NCI-H2227 treated with DMSO at 0.1 percent for 48 hours (cell line): ENCODE measurements at regions not wholly inside any gene's neighbourhood (a gene's known extent, or its start where the extent isn't known, plus 50 kb on each side); places are given as distances from the start of the nearest gene placed in this dataset.

Source experiments
- DNase-seq: peaks from one replicate; lab custom pipeline; 2025; lab: John Stamatoyannopoulos, UW

GRCh38 chr9:89768650-89769071, 163.8 kb downstream of the GADD45G start:
- DNase-seq = no peak

DNA sequence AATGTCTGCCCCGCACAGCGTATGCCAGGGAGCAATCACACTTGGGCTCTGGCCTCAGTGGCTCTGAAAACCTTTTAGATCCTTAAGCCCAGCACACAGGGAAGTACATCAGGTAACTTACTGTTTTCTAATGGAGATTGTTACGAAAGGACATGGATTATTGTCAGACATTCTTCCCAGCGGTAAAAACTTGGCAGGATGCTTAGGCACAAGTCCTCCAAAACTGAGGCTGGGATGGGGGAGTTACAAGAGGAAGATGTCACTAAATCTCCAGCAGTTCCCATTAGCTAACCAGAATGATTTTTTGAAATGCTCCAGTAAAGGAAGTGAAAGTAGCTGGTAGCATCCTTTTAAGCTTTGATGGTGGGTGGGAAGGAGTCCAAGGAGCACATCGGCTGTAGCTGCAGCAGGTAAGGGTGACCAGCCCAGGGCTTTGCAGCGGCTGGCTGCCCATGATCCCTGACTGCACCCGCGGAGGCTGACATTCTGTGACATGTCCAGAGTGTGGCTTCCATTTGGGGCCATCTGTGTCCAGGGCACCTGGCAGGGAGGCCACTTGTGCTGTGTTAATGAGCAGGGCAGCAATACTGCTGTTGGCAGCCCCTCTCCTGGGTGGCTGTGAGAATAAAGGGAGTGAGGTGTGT, 165.8 kb downstream of the GADD45G start:
- no peak for DNase-seq

DNA sequence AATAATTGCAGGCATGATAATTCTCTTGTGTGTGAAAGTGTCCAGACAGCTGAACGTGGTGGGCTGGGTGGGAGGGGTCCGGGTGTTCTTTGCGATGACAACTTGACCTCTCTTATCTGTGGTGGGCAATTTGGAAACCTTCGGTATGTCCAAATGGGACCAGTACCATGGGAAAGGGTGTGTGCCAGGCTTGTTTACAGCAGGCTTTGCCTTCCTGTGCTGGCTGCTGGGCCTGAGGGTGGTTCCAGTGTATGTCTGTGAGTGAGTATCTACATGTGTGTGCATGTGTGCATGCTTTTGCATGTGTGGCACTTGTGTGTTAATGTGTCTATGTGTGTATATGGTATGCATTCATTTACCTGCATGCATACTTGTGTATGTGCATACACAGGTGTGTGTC, 166.4 kb downstream of the GADD45G start:
- no peak for DNase-seq

DNA sequence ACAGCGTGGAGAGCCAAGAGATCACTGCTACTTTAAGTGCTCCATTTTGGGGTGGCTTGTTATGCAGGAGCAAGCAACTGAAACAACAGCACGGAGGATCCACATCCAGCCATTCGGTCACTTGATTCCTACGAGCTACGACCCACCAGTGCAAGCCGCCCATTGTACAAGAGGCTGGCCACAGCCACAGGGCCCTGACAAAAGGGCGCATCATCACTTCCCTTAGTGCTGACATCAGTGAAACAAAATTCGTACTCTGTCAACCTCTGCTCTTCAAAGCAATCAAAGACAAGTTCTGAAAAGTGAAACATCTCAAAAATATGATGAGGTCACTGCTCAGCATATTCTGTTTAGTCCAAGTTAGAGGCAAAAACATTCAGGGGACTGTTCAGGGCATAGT, 168.4 kb downstream of the GADD45G start:
- no peak for DNase-seq

GRCh38 chr9:89774858-89775370, 170.1 kb downstream of the GADD45G start:
- DNase-seq = no peak

DNA sequence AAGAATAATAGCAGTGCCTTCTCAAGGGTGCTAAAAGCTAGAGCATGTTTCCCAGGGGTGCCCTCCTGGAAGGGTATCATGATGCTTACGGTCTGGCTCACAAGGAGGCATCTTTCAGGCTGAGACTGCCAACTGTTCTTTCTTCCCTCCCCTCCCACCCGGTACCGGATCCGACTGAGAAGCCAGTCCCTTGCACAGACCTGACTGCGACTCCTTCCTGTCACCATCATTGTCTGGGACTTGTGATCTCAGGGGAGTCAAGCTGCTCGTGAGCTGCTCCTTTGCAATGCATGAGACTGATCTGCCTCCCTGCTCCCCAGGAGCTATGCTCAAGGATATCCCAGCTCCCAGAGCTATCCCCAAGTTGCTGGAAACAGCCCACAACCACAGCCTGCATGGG, 170.8 kb downstream of the GADD45G start:
- DNase-seq = no peak

GRCh38 chr9:89776795-89777525, 172.1 kb downstream of the GADD45G start:
- no peak for DNase-seq

GRCh38 chr9:89777544-89777943, 172.7 kb downstream of the GADD45G start:
- no peak for DNase-seq

GRCh38 chr9:89778100-89779090, 173.6 kb downstream of the GADD45G start:
- DNase-seq = no peak

DNA sequence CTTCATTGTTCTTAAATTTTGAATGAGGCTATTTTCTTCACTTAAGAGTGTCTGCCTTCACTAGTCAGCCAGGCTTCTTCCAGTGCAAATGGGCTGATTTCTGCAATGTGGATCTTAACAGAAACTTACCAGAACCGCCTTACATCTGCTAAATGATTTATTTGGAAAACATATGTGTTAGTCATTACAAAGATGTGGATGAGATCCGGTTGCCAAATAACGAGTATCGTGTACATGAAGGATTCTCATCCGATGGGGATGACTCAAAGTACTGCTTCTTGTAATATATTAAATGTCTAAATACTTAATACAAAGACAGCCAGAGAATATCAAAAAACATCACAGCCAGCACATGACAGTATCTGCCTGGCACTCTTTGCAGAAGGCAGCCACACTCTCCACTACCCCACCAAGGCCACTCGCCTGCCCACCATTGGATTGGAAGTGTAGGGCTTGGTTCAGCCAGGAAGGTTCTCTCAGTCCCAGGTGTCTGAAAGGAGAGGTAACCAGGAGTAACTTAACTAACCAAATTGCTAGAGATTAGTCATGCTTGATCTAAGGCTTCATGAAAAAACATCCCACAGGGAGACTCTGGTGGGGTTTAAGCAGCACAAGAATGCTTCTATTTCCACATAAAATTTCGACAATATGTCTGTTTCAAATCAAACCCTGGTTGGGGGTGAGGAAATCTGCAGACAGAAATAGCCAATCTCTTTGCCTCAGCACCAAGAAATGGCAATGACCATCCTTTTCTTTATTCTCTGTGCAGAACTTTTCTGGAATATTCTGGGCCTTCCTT, 174.8 kb downstream of the GADD45G start:
- DNase-seq = no peak

- DNase-seq = no peak
These were observed 176.1 kb downstream of the GADD45G start for GRCh38 chr9:89780959-89781358.

DNA sequence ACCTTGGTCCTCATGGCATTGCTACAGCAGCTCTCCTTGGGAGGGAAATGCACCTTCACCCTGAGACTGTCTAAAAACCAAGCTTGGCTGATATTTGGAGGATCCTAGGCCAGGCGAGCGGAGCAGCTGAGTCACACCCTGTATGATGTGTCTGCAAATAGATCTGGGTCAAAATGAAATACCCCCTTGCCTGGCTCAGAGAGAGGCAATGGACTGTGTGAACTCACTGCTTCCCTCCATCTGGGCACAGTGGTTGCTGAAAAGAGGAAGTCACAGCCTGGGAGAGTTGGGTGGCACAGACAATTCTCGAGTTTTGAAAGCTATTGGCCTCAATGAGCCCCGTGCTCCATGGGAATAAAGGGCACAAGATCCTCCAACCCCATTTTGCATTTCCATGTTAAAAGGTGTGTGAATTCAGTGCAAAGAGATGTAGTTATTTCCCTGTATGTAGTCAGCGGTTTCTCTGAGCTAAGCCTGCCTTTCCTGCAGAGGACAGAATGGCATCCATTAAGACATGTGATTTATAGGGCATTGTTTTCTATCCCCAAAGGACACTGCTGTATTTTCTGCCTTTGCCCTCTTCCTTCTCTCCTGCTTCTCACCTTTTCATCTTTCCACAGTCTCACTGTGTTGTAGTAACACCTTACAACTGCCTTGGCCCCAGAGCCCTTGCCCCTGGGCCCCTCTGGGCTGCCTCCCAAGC, 177.2 kb downstream of the GADD45G start:
- no peak for DNase-seq

- DNase-seq = no peak
These were observed 181.8 kb downstream of the GADD45G start for GRCh38 chr9:89786655-89787054.

- no peak for DNase-seq
These were observed 182.8 kb downstream of the GADD45G start for GRCh38 chr9:89787595-89787994.

DNA sequence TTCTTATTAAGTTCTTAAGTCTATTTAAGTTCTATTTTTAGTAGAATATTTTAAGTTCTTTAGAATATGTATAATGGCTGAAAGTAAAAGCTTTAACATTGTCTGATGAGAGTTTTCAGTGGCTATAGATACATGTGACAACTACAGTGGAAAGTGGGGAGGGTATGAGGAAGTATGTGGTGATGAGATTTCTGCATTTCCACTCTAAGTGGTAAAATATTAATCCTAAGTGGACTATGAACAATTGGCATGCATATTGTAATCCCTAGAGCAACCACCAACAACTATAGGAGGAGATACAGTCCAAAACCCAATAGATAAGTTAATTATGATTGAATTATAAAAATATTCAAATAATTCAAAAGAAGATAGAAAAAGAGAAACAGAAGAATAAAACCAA, 183.6 kb downstream of the GADD45G start:
- no peak for DNase-seq

- no peak for DNase-seq
These were observed 185.2 kb downstream of the GADD45G start for GRCh38 chr9:89789922-89790510.

DNA sequence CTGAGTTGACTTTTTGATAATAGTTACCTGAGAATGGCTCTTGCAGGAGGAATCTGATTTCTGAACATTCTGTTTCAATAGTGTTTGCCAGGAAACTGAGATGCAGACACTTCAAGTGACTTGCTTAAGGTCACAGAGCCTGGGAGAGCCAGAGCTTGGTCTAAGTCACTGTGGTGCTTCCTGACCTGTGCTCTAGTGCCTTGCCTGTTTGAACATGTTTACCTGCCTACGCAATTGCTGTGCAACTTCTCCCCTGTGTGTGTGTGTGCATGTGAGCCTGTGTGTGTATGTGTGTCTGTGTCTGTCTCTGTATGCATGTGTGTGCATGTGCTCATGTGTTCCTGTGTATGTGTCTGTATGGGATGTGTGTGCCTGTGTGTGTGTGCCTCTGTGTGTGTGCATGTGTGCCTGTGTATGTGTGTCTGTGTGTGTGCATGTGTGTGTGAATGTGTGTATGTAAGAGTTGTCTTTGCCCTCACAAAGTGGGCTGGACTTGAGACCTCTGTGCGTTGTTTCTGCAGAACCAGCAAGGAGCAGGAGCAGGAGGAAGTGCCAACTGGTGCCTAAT, 185.8 kb downstream of the GADD45G start:
- no peak for DNase-seq

GRCh38 chr9:89791754-89792153, 186.9 kb downstream of the GADD45G start:
- no peak for DNase-seq

DNA sequence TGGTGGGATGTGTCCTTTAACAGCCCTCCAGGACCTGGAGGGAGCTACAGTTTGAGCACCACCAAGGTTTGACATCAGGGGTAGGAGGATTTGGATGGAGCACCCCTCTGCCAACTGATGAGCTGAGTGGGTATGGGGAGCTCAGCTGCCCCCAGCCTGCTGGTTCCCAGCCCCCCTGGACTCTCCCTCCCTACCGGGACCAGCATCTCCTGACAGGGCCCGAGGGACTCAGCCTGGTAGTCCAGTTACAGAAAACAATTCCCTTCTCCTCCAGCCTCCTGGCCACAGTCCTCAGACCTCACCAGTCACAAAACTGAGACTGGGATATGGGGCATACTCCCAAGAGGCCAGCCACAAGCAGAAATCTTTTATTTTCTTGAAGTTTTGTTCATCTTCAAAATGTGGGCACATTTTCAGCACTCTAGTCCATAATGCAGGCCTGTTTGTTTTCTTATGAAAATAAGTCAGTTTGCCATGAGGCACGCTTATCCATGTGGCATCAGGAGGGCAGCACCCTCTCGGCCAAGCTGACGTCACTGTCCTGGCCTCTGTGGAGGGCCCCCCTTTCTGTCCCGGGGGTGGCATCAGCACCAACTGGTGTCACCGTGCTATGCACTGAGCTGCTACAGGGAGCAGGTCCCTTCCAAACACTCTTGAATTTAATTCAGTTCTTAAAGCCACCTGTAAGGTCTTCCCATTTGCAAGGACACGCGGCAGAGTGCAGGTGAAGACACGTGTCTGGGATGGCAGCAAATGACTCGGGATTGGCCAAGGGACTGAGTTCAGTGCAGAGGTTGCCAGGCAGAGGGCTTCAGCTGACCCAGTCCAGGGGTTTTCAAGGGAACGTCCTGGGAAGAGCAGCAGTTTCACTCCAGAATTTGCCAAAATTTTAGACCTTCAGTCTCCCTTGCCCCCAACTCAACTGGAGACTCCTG, 187.6 kb downstream of the GADD45G start:
- DNase-seq = no peak
